ENCODE measurements at regions not wholly inside any gene's neighbourhood (a gene's known extent, or its start where the extent isn't known, plus 50 kb on each side); places are given as distances from the start of the nearest gene placed in this dataset.

DNA sequence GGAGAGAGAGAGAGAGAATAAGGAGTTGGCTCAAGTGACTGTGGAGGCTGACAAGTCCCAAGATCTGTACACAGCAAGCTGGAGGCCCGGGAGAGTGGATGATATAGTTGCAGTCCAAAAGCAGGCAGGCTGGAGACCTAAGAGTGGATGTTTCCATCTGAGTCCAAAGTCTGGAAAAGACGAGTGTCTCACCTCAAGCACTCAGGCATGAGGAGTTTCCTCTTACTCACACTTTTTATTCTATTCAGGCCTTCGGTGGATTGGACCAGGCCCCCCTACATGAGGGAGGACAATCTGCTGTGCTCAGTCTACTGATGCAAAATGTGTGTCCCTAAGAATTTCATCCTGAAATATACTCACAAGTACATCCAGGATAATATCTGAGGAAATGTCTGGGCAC lies 484.6 kb downstream of the VRK1 start:
- DNase-seq (ENCODE audit: insufficient read length, low spot score) (no peak), FAIRE-seq (no peak)
- no peak for TF ChIP-seq POLR2A (IDR thresholded peaks at IDR 0.05; ENCODE audit: low read depth, low read length)

DNA sequence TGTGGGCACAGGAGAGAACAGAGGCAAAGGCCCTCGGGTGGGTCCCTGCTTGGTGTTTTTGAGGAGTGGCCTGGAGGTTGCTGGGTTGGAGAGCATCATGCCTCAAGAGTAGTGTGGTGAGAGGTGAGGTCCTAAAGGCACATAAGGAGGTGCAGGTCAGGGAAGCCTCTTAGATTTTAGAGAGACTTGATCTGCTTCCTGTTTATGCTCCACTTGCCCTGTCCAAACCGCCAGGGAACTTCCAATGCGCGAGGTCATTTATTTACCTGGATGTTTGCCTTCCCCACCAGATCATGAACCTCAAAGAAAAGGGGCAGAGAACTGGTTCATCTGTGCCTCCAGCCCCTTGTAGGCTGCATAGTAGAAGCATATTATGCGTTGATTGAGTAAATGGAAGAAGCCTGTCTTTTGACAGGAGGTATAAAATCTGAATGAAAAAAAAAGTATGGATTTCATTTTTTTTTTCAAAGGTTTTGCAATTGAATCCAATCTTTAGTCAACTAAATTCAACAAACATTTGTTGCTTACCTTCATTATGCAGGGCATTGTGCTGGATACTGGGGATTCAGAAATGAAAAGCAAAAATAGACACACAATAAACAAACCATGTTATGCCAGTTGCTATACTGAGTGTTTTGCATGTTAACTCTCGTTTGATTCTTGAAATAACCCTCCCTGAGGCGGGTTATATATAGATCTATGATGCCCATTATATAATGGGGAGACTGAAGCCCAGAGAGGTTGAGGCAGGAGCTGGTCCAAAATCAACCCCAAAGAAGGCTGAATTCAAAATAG lies 485.2 kb downstream of the VRK1 start:
- DNase-seq (ENCODE audit: insufficient read length, low spot score) (no peak), FAIRE-seq (no peak)
- no peak for TF ChIP-seq POLR2A (IDR thresholded peaks at IDR 0.05; ENCODE audit: low read depth, low read length)

- TF ChIP-seq POLR2A (IDR thresholded peaks at IDR 0.05; ENCODE audit: low read depth, low read length): no peak
- FAIRE-seq: no peak
Measured at GRCh38 chr14:97283005-97283403, 485.8 kb downstream of the VRK1 start.

DNA sequence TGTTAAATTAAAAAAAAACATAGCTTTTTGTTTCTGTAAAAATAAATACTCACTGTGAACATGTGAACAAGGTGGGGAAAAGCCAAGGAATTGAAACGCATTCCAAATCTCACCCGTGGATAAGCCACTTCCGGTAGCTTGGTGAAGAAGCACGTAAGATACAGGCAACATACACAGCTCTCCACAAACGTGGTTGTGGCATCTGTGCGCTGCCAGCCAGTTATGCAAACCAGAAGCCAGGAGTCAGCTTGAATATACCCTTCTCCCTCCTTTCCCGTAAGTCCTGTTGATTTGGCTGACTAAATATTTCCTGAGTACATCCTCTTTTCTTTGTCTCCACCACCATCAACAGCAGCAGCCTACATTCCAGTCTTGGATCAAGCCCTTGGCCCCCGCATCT lies 486.2 kb downstream of the VRK1 start:
- no peak for TF ChIP-seq POLR2A (IDR thresholded peaks at IDR 0.05; ENCODE audit: low read depth, low read length)
- FAIRE-seq (no peak), DNase-seq (ENCODE audit: insufficient read length, low spot score) (no peak)

More at GRCh38 chr14:97283005-97283403, 485.8 kb downstream of the VRK1 start:
- DNase-seq (ENCODE audit: insufficient read length, low spot score): no peak

DNA sequence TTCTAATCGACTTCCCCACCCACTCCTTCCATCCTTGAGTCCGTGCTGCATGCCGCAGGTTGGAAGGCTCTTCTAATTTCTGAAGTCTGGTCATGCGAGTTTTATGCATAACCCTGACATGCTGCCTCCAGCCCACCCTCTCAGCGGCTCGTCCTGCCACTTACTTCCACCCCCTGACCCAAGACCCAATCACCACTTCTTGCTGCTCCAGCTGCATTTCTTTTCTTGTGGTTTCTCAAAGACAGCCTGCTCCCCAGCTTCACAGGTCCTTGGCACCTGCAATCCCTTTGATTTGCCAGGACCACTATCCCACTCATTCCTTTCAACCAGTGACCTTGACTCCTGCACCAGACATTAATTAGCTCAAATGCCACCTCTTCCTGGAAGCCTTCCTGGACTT lies 486.7 kb downstream of the VRK1 start:
- no peak for FAIRE-seq

GRCh38 chr14:97287956-97288355 lies 490.8 kb downstream of the VRK1 start:
- FAIRE-seq (no peak), DNase-seq (ENCODE audit: insufficient read length, low spot score) (no peak)
- TF ChIP-seq POLR2A (IDR thresholded peaks at IDR 0.05; ENCODE audit: low read depth, low read length): no peak

More for the DNA sequence above, 486.7 kb downstream of the VRK1 start:
- TF ChIP-seq POLR2A (IDR thresholded peaks at IDR 0.05; ENCODE audit: low read depth, low read length): no peak
- DNase-seq (ENCODE audit: insufficient read length, low spot score): no peak

GRCh38 chr14:97290065-97290464 lies 492.9 kb downstream of the VRK1 start:
- TF ChIP-seq POLR2A (IDR thresholded peaks at IDR 0.05; ENCODE audit: low read depth, low read length): no peak
- DNase-seq (ENCODE audit: insufficient read length, low spot score) (no peak), FAIRE-seq (no peak)

GRCh38 chr14:97290977-97291376 lies 493.8 kb downstream of the VRK1 start:
- no peak for TF ChIP-seq POLR2A (IDR thresholded peaks at IDR 0.05; ENCODE audit: low read depth, low read length)
- no peak for FAIRE-seq

GRCh38 chr14:97293659-97294058 lies 496.5 kb downstream of the VRK1 start:
- no peak for DNase-seq (ENCODE audit: insufficient read length, low spot score)
- no peak for FAIRE-seq
- no peak for TF ChIP-seq POLR2A (IDR thresholded peaks at IDR 0.05; ENCODE audit: low read depth, low read length)

More at GRCh38 chr14:97290977-97291376, 493.8 kb downstream of the VRK1 start:
- no peak for DNase-seq (ENCODE audit: insufficient read length, low spot score)

- no peak for TF ChIP-seq POLR2A (IDR thresholded peaks at IDR 0.05; ENCODE audit: low read depth, low read length)
- FAIRE-seq (no peak), DNase-seq (ENCODE audit: insufficient read length, low spot score) (no peak)
Measured at GRCh38 chr14:97295108-97295710, 498.0 kb downstream of the VRK1 start.

- FAIRE-seq: no peak
- no peak for DNase-seq (ENCODE audit: insufficient read length, low spot score)
- TF ChIP-seq POLR2A (IDR thresholded peaks at IDR 0.05; ENCODE audit: low read depth, low read length): no peak
Measured at GRCh38 chr14:97296176-97296575, 499.0 kb downstream of the VRK1 start.

DNA sequence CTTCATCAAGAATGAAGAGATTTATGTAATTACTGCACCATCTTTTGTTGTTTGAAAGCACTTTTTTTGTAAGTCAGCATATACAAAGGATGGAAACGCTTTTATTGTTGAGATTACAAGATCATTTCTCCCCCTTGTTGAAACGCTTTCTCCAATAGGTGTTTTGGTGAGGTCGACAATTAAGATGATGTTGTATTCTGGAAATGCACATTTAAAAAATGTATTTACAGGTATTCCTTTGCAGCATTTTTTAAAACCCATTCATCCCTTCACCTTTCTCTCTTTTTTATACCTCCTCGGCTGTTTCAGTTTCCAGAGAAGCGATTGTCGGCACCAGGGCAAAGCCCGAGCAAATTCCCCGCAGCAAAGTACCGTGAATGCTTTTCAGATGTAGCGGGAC lies 499.9 kb downstream of the VRK1 start:
- FAIRE-seq: no peak

GRCh38 chr14:97298331-97298730 lies 501.1 kb downstream of the VRK1 start:
- DNase-seq (ENCODE audit: insufficient read length, low spot score) (peak; percentile 9), FAIRE-seq (no peak)
- TF ChIP-seq POLR2A (IDR thresholded peaks at IDR 0.05; ENCODE audit: low read depth, low read length): no peak

More for the DNA sequence above, 499.9 kb downstream of the VRK1 start:
- DNase-seq (ENCODE audit: insufficient read length, low spot score): no peak
- TF ChIP-seq POLR2A (IDR thresholded peaks at IDR 0.05; ENCODE audit: low read depth, low read length): no peak

GRCh38 chr14:97298736-97299135 lies 501.6 kb downstream of the VRK1 start:
- DNase-seq (ENCODE audit: insufficient read length, low spot score) (no peak), FAIRE-seq (no peak)

GRCh38 chr14:97299661-97300060 lies 502.5 kb downstream of the VRK1 start:
- FAIRE-seq: no peak
- DNase-seq (ENCODE audit: insufficient read length, low spot score): no peak
- no peak for TF ChIP-seq POLR2A (IDR thresholded peaks at IDR 0.05; ENCODE audit: low read depth, low read length)

More at GRCh38 chr14:97298736-97299135, 501.6 kb downstream of the VRK1 start:
- TF ChIP-seq POLR2A (IDR thresholded peaks at IDR 0.05; ENCODE audit: low read depth, low read length): no peak

Measured in H54 (cell line).